SJCRH30 (cell line): ENCODE measurements at regions not wholly inside any gene's neighbourhood (a gene's known extent, or its start where the extent isn't known, plus 50 kb on each side); places are given as distances from the start of the nearest gene placed in this dataset.

ENCODE experiments used
- DNase-seq, 2 experiments: peaks; one replicate each; pipeline ENCODE4 v3.0.0-alpha.2; 2015 to 2020
- H3K27ac ChIP-seq: fragments of 250-450 bp; sonication (Bioruptor Pico); 2 replicates; pipeline ENCODE4 v1.5.1; 2020; ENCODE audit warnings: mild to moderate bottlenecking, moderate library complexity
- H3K27me3 ChIP-seq: fragments of 250-450 bp; sonication (Bioruptor Pico); 2 replicates; pipeline ENCODE4 v1.5.1; 2020; ENCODE audit warnings: mild to moderate bottlenecking, moderate library complexity
- H3K36me3 ChIP-seq: fragments of 250-450 bp; sonication (Bioruptor Pico); 2 replicates; pipeline ENCODE4 v1.5.1; 2020; ENCODE audit warnings: mild to moderate bottlenecking, moderate library complexity
- H3K4me1 ChIP-seq: fragments of 250-450 bp; sonication (Bioruptor Pico); 2 replicates; pipeline ENCODE4 v1.5.1; 2020; ENCODE audit warnings: mild to moderate bottlenecking, moderate library complexity
- H3K4me3 ChIP-seq: fragments of 250-450 bp; sonication (Bioruptor Pico); 2 replicates; pipeline ENCODE4 v1.5.1; 2020; ENCODE audit warnings: mild to moderate bottlenecking, moderate library complexity
- H3K9me3 ChIP-seq: fragments of 250-450 bp; sonication (Bioruptor Pico); replicated peaks from 2 replicates; pipeline ENCODE4 v1.5.1; 2020; ENCODE audit warnings: mild to moderate bottlenecking, moderate library complexity

DNA sequence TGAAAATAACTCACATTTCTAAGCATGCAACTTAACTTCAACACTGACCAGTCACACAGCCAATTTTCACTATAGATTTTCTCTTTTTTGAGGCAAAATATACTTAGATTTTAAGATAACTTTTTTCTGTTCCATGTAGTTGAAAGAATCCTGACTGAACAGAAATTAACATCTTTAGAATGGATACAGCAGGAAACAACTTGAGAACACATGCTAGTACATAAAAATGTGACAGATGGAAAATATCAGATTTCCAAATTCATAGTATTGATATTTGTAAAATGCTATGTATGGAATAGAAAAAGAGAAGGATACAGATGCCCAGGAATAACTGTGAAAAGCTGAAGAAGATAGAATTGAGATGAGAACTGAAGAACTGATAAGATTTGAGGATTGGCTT, 1270.6 kb downstream of the KCNT2 start:
- no peak for DNase-seq

DNA sequence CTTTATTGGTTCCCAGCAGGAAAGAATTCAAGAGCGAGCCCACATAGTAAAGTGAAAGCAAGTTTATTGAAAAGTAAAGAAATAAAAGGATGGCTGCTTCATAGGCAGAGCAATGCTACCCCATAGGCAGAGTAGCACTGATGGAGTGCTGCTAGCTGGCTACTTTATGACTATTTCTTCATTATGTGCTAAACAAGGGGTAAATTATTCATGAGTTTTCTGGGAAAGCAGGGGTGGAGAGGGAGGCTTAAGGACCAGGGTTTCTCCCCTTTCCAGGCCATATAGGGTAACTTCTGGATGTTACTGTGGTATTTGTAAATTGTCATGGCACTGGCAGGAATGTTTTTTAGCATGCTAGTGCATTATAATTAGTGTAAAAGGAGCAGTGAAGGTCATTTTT, 1271.4 kb downstream of the KCNT2 start:
- DNase-seq: no peak
- H3K4me3 ChIP-seq: no peak overlapping the region
- no peaks in the 10 kb centered on the region for H3K4me1 ChIP-seq
- no peaks in the 10 kb centered on the region for H3K36me3 ChIP-seq
- no peaks in the 10 kb centered on the region for H3K27me3 ChIP-seq
- H3K9me3 ChIP-seq: no peaks in the 10 kb centered on the region
- H3K27ac ChIP-seq: no peak overlapping the region

More for the DNA sequence above, 1270.6 kb downstream of the KCNT2 start:
- no peak overlapping the region for H3K4me3 ChIP-seq
- H3K27ac ChIP-seq: no peak overlapping the region
- H3K9me3 ChIP-seq: no peaks in the 10 kb centered on the region
- H3K36me3 ChIP-seq: no peaks in the 10 kb centered on the region
- no peaks in the 10 kb centered on the region for H3K27me3 ChIP-seq
- H3K4me1 ChIP-seq: no peaks in the 10 kb centered on the region

DNA sequence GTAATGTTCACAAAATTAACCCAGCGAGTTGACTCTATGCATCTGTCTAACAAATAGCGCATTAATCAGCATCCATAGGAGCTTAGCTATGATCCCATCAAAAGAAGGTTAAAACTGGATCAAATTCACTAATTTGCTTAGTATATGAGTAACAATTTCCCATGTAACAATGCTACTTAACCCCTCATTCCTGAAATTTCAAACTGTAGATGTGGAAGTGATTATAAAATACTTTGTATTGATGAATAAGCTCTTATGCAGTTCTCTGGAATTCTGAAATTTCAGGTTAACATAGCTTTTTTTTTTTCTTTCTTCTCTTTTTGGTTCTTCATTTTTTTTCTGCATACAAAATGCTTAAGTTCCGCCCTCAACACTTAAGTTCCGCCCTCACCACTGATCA, 1272.7 kb downstream of the KCNT2 start:
- Histone ChIP-seq H3K27me3 (no peaks in the 10 kb centered on the region), H3K27ac (no peak overlapping the region), H3K9me3 (no peaks in the 10 kb centered on the region), H3K4me3 (no peak overlapping the region), H3K36me3 (no peaks in the 10 kb centered on the region), H3K4me1 (no peaks in the 10 kb centered on the region)
- no peak for DNase-seq

- Histone ChIP-seq H3K36me3 (no peaks in the 10 kb centered on the region), H3K27me3 (no peaks in the 10 kb centered on the region), H3K27ac (no peak overlapping the region), H3K9me3 (no peaks in the 10 kb centered on the region), H3K4me1 (no peaks in the 10 kb centered on the region), H3K4me3 (no peak overlapping the region)
- DNase-seq: no peak
Measured at GRCh38 chr1:195332102-195332501, 1276.1 kb downstream of the KCNT2 start.

DNA sequence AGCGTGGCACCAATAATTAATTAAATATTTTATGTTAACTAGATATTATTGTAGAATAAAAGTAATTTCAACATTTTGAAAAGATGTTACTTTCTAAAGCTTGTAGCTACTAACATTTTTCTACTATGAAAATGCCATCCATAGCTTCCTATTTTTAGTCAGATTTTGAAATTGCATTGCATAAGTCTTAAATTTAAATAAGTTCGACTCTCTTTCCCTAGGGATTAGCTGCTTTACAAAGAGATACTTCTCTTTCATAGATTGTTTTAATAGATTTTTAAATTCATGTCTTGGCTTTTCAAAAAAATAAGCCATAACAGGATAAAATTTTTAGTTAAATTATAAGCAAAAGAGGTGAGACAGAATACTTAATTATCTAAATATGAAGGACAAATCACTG, 1279.6 kb downstream of the KCNT2 start:
- H3K4me1 ChIP-seq: no peaks in the 10 kb centered on the region
- no peaks in the 10 kb centered on the region for H3K36me3 ChIP-seq
- H3K27ac ChIP-seq: no peak overlapping the region
- no peaks in the 10 kb centered on the region for H3K27me3 ChIP-seq
- no peak overlapping the region for H3K4me3 ChIP-seq
- H3K9me3 ChIP-seq: no peaks in the 10 kb centered on the region
- DNase-seq: no peak

- Histone ChIP-seq H3K27me3 (no peaks in the 10 kb centered on the region), H3K27ac (no peak overlapping the region), H3K4me1 (no peaks in the 10 kb centered on the region), H3K9me3 (no peaks in the 10 kb centered on the region), H3K36me3 (no peaks in the 10 kb centered on the region), H3K4me3 (no peak overlapping the region)
- DNase-seq: no peak
Measured at GRCh38 chr1:195328102-195328501, 1280.1 kb downstream of the KCNT2 start.

- no peak for DNase-seq
- no peaks in the 10 kb centered on the region for H3K27me3 ChIP-seq
- no peaks in the 10 kb centered on the region for H3K4me1 ChIP-seq
Measured at GRCh38 chr1:195327361-195327760, 1280.9 kb downstream of the KCNT2 start.

GRCh38 chr1:195326325-195326724, 1281.9 kb downstream of the KCNT2 start:
- Histone ChIP-seq H3K36me3 (no peaks in the 10 kb centered on the region), H3K9me3 (no peaks in the 10 kb centered on the region), H3K4me3 (no peak overlapping the region), H3K27me3 (no peaks in the 10 kb centered on the region), H3K4me1 (no peaks in the 10 kb centered on the region), H3K27ac (no peak overlapping the region)
- no peak for DNase-seq

More at GRCh38 chr1:195327361-195327760, 1280.9 kb downstream of the KCNT2 start:
- Histone ChIP-seq H3K9me3 (no peaks in the 10 kb centered on the region), H3K36me3 (no peaks in the 10 kb centered on the region), H3K27ac (no peak overlapping the region), H3K4me3 (no peak overlapping the region)

DNA sequence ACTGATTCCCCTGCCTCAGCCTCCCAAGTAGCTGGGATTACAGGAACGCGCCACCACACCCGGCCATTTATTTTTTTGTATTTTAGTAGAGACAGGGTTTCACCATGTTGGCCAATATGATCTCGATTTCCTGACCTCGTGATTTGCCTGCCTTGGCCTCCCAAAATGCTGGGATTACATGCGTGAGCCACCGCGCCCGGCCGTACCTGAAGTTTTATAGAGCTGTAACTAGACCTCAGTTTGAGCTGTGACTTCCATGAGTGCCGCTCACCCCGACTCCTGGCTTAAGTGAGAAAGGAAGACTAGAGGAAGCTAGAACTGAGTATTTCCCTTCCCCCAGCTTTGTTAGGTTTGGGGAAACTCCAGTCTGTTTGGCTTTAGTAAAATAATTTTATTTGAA, 1283.1 kb downstream of the KCNT2 start:
- H3K9me3 ChIP-seq: no peaks in the 10 kb centered on the region
- no peaks in the 10 kb centered on the region for H3K36me3 ChIP-seq
- no peak for DNase-seq
- no peaks in the 10 kb centered on the region for H3K4me1 ChIP-seq
- no peak overlapping the region for H3K27ac ChIP-seq
- H3K4me3 ChIP-seq: no peak overlapping the region
- no peaks in the 10 kb centered on the region for H3K27me3 ChIP-seq

DNA sequence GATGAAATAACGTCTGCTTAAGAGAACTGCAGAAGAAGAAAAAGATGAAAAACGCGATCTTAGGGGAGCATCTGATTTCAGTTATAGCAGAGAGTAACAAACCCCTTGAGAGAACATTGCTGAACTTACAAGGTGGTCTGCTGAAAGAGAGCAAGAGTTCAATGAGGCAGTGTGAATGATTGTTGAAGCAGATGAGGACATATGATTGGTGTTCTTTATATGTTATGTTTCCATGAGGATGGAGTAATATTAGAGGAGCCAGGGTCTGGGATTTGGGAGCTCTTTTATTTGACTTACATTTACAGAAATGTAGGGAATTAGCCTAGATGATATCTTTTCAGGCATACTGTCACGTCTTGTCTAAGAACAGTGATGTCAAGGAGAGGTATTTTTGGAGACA, 1302.0 kb downstream of the KCNT2 start:
- H3K4me1 ChIP-seq: no peaks in the 10 kb centered on the region
- H3K27me3 ChIP-seq: no peaks in the 10 kb centered on the region
- H3K36me3 ChIP-seq: no peaks in the 10 kb centered on the region
- DNase-seq: no peak
- H3K9me3 ChIP-seq: no peaks in the 10 kb centered on the region
- no peak overlapping the region for H3K27ac ChIP-seq
- no peak overlapping the region for H3K4me3 ChIP-seq

DNA sequence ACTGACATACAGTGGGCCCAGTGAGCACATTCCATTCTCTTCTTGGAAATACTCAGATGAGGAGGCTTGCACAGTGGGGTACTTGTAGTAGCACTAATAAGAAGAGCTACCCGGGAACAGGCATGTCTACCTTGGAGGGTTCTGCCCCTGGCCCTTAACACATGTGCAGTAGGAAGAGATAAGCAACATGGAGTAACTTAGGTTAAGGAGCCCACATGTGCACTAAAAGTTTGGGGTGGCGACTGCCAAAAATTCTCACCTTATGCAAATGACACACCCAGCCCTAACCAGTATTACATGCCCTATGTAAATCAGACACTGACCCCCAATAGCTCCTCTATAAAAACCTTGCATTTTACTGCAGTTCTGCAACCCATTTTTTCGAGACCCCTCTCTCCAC, 1313.3 kb downstream of the KCNT2 start:
- no peak for DNase-seq
- H3K27ac ChIP-seq: no peak overlapping the region
- no peak overlapping the region for H3K4me3 ChIP-seq
- H3K27me3 ChIP-seq: no peaks in the 10 kb centered on the region
- no peaks in the 10 kb centered on the region for H3K4me1 ChIP-seq
- no peaks in the 10 kb centered on the region for H3K9me3 ChIP-seq
- H3K36me3 ChIP-seq: no peaks in the 10 kb centered on the region

- Histone ChIP-seq H3K4me1 (no peaks in the 10 kb centered on the region), H3K36me3 (no peaks in the 10 kb centered on the region), H3K9me3 (no peaks in the 10 kb centered on the region), H3K27ac (no peak overlapping the region), H3K27me3 (no peaks in the 10 kb centered on the region), H3K4me3 (no peak overlapping the region)
- no peak for DNase-seq
Measured at GRCh38 chr1:195278644-195279043, 1329.6 kb downstream of the KCNT2 start.

GRCh38 chr1:195275710-195276109, 1332.5 kb downstream of the KCNT2 start:
- Histone ChIP-seq H3K36me3 (no peaks in the 10 kb centered on the region), H3K4me1 (no peaks in the 10 kb centered on the region), H3K9me3 (no peaks in the 10 kb centered on the region), H3K4me3 (no peak overlapping the region), H3K27me3 (no peaks in the 10 kb centered on the region), H3K27ac (no peak overlapping the region)
- DNase-seq: no peak

- Histone ChIP-seq H3K27ac (no peak overlapping the region), H3K9me3 (no peaks in the 10 kb centered on the region)
Measured at GRCh38 chr1:195251900-195252299, 1356.3 kb downstream of the KCNT2 start.

GRCh38 chr1:195243492-195243891, 1364.7 kb downstream of the KCNT2 start:
- Histone ChIP-seq H3K9me3 (no peaks in the 10 kb centered on the region), H3K36me3 (no peaks in the 10 kb centered on the region), H3K27me3 (no peaks in the 10 kb centered on the region), H3K27ac (no peak overlapping the region), H3K4me3 (no peak overlapping the region), H3K4me1 (peaks cover 11% of the 10 kb centered on the region)
- DNase-seq: no peak

More at GRCh38 chr1:195251900-195252299, 1356.3 kb downstream of the KCNT2 start:
- H3K36me3 ChIP-seq: no peaks in the 10 kb centered on the region
- no peaks in the 10 kb centered on the region for H3K4me1 ChIP-seq
- no peak overlapping the region for H3K4me3 ChIP-seq
- peak in 1 of 2 experiments; percentile 1 for DNase-seq
- H3K27me3 ChIP-seq: no peaks in the 10 kb centered on the region

- peak overlapping the region; percentile 65 for H3K27ac ChIP-seq
- DNase-seq: peak; percentile 35 to 79
- H3K36me3 ChIP-seq: no peaks in the 10 kb centered on the region
- no peaks in the 10 kb centered on the region for H3K27me3 ChIP-seq
- H3K4me3 ChIP-seq: no peak overlapping the region
- H3K4me1 ChIP-seq: peaks cover 11% of the 10 kb centered on the region
- no peaks in the 10 kb centered on the region for H3K9me3 ChIP-seq
Measured at GRCh38 chr1:195241066-195241465, 1367.2 kb downstream of the KCNT2 start.

GRCh38 chr1:195238313-195238712, 1369.9 kb downstream of the KCNT2 start:
- H3K36me3 ChIP-seq: no peaks in the 10 kb centered on the region
- H3K27me3 ChIP-seq: no peaks in the 10 kb centered on the region
- no peak overlapping the region for H3K4me3 ChIP-seq
- no peak for DNase-seq
- no peak overlapping the region for H3K27ac ChIP-seq
- peaks cover 11% of the 10 kb centered on the region for H3K4me1 ChIP-seq
- H3K9me3 ChIP-seq: no peaks in the 10 kb centered on the region
